ENCODE measurements at regions not wholly inside any gene's neighbourhood (a gene's known extent, or its start where the extent isn't known, plus 50 kb on each side); places are given as distances from the start of the nearest gene placed in this dataset.

GRCh38 chr4:135192751-135193535 lies 991.4 kb upstream of the PABPC4L start:
- DNase-seq (ENCODE audit: low read depth) = no peak
- H3K4me3 ChIP-seq (ENCODE audit: low read depth, low read length) = no peak overlapping the region
- no peak for TF ChIP-seq CTCF (IDR thresholded peaks at IDR 0.05; ENCODE audit: insufficient read depth, low read depth, low read length, missing control alignments)

- no peak for DNase-seq (ENCODE audit: low read depth)
- H3K4me3 ChIP-seq (ENCODE audit: low read depth, low read length) = no peak overlapping the region
- TF ChIP-seq CTCF (IDR thresholded peaks at IDR 0.05; ENCODE audit: insufficient read depth, low read depth, low read length, missing control alignments) = no peak
These were observed 990.0 kb upstream of the PABPC4L start for GRCh38 chr4:135191596-135191995.

DNA sequence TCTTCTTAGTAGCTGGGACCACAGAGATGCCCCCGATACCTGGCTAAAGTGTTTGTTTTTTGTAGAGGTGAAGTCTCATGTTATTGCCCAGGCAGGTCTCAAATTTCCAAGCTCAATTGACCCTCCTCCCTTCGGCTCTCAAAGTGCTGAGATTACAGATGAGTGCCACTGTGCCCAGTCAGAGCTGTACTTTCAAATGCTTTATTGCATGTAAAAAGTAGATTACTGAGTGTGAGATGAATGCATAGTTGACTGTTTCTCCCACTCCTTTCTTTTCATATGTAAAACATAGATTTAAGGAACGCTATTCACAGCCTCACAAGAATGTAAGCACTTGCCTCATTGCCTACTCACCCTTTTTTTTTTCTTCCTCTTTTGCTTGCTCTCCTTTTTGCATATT lies 984.4 kb upstream of the PABPC4L start:
- TF ChIP-seq CTCF (IDR thresholded peaks at IDR 0.05; ENCODE audit: insufficient read depth, low read depth, low read length, missing control alignments) = no peak
- no peak for DNase-seq (ENCODE audit: low read depth)
- no peak overlapping the region for H3K4me3 ChIP-seq (ENCODE audit: low read depth, low read length)

DNA sequence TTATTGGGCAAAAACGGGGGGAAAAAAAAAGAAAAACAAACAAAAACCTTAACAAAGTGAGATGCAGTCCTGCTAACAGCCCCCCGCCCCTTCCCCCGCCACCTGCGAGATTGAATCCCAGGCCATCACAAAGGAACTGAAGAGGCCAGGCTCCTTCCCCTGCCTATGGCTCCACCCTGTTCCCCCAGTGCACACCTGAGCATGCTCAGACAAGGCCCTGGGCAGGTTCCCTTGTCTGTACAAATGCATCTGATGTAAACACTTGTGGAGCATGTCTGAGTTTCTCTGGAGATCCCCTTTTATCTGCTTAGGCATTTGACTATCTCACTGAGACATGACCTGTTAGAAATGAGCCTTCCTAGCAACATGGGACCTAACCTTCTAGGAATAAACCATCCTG lies 983.7 kb upstream of the PABPC4L start:
- TF ChIP-seq CTCF (IDR thresholded peaks at IDR 0.05; ENCODE audit: insufficient read depth, low read depth, low read length, missing control alignments) = no peak
- DNase-seq (ENCODE audit: low read depth) = no peak
- H3K4me3 ChIP-seq (ENCODE audit: low read depth, low read length) = no peak overlapping the region

DNA sequence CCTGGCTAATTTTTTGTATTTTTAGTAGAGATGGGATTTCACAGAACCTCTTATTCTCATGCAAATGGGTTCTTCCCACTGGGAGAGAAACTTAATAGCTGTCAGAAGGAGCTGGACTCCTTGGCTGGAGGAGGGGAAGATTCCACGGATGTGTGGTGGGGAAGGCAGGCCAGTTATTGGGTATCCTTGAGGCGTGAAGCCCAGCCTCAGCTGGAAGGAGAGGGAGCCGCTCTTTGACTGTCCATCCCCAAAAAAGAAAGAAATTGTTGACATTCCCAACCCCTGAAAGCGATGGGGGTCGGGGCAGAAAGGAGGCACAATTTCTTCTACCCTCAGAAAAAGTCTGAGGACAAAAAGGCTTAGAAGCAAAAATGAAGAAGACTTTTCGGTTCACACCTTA lies 983.1 kb upstream of the PABPC4L start:
- TF ChIP-seq CTCF (IDR thresholded peaks at IDR 0.05; ENCODE audit: insufficient read depth, low read depth, low read length, missing control alignments) = no peak
- no peak overlapping the region for H3K4me3 ChIP-seq (ENCODE audit: low read depth, low read length)
- no peak for DNase-seq (ENCODE audit: low read depth)

GRCh38 chr4:135177321-135177720 lies 975.7 kb upstream of the PABPC4L start:
- TF ChIP-seq CTCF (IDR thresholded peaks at IDR 0.05; ENCODE audit: insufficient read depth, low read depth, low read length, missing control alignments) = no peak
- no peak for DNase-seq (ENCODE audit: low read depth)

GRCh38 chr4:135166661-135167060 lies 965.1 kb upstream of the PABPC4L start:
- H3K4me3 ChIP-seq (ENCODE audit: low read depth, low read length) = no peak overlapping the region
- DNase-seq (ENCODE audit: low read depth) = no peak
- no peak for TF ChIP-seq CTCF (IDR thresholded peaks at IDR 0.05; ENCODE audit: insufficient read depth, low read depth, low read length, missing control alignments)

More at GRCh38 chr4:135177321-135177720, 975.7 kb upstream of the PABPC4L start:
- no peak overlapping the region for H3K4me3 ChIP-seq (ENCODE audit: low read depth, low read length)

Data from GM12865 (cell line).